ENCODE measurements at regions not wholly inside any gene's neighbourhood (a gene's known extent, or its start where the extent isn't known, plus 50 kb on each side); places are given as distances from the start of the nearest gene placed in this dataset.
A peak's percentile ranks its signal among the peaks of the same experiment; 100 is the strongest.
"Not testable (repeated sequence)": the region's sequence is repeated elsewhere in the genome, so short reads cannot be mapped to it uniquely, and the experiment has no call there.

GRCh38 chr16:9014389-9014788 is 50.7 kb upstream of the USP7 start:
- FAIRE-seq (no peak), DNase-seq (ENCODE audit: low spot score) (no peak)

GRCh38 chr16:9015489-9015888 is 51.8 kb upstream of the USP7 start:
- FAIRE-seq (no peak), DNase-seq (ENCODE audit: low spot score) (no peak)

- not testable (repeated sequence) for FAIRE-seq; DNase-seq (ENCODE audit: low spot score)
These were observed 52.3 kb upstream of the USP7 start for GRCh38 chr16:9016005-9016404.

GRCh38 chr16:9016824-9017223 is 53.1 kb upstream of the USP7 start:
- DNase-seq (ENCODE audit: low spot score) (no peak), FAIRE-seq (no peak)

GRCh38 chr16:9027070-9027799 is 63.5 kb upstream of the USP7 start:
- DNase-seq (ENCODE audit: low spot score) = no peak
- no peak for FAIRE-seq

GRCh38 chr16:9028491-9028890 is 63.0 kb upstream of the HAPSTR1 start:
- DNase-seq (ENCODE audit: low spot score); FAIRE-seq: not testable (repeated sequence)

- DNase-seq (ENCODE audit: low spot score) (no peak), FAIRE-seq (no peak)
These were observed 60.3 kb upstream of the HAPSTR1 start for GRCh38 chr16:9031107-9031506.

GRCh38 chr16:9033125-9033830 is 58.2 kb upstream of the HAPSTR1 start:
- peak; percentile 48 for DNase-seq (ENCODE audit: low spot score)
- FAIRE-seq = no peak

GRCh38 chr16:9034056-9034455 is 57.4 kb upstream of the HAPSTR1 start:
- no peak for DNase-seq (ENCODE audit: low spot score)
- FAIRE-seq = no peak

GRCh38 chr16:9035996-9036395 is 55.4 kb upstream of the HAPSTR1 start:
- DNase-seq (ENCODE audit: low spot score) = no peak
- no peak for FAIRE-seq

GRCh38 chr16:9039210-9039609 is 52.2 kb upstream of the HAPSTR1 start:
- FAIRE-seq (no peak), DNase-seq (ENCODE audit: low spot score) (no peak)

- DNase-seq (ENCODE audit: low spot score) (no peak), FAIRE-seq (no peak)
These were observed 50.5 kb upstream of the HAPSTR1 start for GRCh38 chr16:9040800-9041412.
